ENCODE measurements at regions not wholly inside any gene's neighbourhood (a gene's known extent, or its start where the extent isn't known, plus 50 kb on each side); places are given as distances from the start of the nearest gene placed in this dataset.

DNA sequence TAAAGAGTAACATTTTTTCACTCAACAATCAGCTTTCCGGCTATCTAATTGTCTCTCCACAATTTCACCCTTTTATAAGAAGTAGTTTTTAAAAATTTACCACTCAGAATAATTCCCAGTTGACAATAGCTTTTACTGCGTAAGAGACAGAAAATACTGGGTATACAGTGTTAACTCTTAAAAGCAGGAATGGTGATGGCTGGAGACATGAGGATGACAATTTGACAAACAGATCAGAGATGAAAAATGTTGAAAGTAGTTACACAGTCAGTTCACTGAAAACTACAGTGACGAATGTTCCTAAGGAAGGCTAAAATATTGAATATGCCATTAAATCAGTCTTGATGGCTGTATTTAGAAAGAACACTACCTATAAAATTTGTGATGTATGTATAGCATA, 1146.8 kb upstream of the B3GALT2 start:
- Histone ChIP-seq H3K27me3 (ENCODE audit: control insufficient read depth, insufficient read depth) (no peaks in the 10 kb centered on the region), H3K4me1 (ENCODE audit: control insufficient read depth, insufficient read depth, low read length) (no peaks in the 10 kb centered on the region), H3K9me3 (ENCODE audit: control insufficient read depth, low read length) (no peaks in the 10 kb centered on the region), H3K27ac (ENCODE audit: low read length) (no peak overlapping the region), H3K4me3 (ENCODE audit: low read length) (no peak overlapping the region)
- 83% methylated on average over 3 of the region's 3 CpGs for WGBS
- intact Hi-C loops (cut with DNase I) = no loop called here
- ATAC-seq (no peak), DNase-seq (no peak)

DNA sequence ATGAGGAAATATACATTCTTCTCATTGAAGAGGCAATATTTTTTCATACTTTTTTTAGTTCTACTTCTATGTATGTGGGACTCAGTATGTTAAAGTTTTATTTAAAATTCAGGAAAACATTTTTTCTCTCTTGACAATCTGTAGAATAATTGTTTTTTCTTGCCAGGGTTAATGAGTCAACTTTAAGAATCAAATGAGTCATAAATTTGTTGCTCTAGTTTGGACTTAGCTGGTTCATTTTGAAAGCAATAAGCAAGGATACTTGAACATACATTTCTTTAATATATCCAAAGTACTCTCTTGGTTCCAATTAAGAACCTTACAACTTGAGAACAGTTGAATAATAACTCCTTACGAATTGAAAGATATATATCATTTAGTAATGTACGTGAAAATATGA, 1145.3 kb upstream of the B3GALT2 start:
- Histone ChIP-seq H3K4me3 (ENCODE audit: low read length) (no peak overlapping the region), H3K4me1 (ENCODE audit: control insufficient read depth, insufficient read depth, low read length) (no peaks in the 10 kb centered on the region), H3K27me3 (ENCODE audit: control insufficient read depth, insufficient read depth) (no peaks in the 10 kb centered on the region), H3K9me3 (ENCODE audit: control insufficient read depth, low read length) (no peaks in the 10 kb centered on the region), H3K27ac (ENCODE audit: low read length) (no peak overlapping the region)
- WGBS = 82% methylated on average over 2 of the region's 2 CpGs
- DNase-seq = no peak
- no peak for ATAC-seq
- intact Hi-C loops (cut with DNase I) = no loop called here

DNA sequence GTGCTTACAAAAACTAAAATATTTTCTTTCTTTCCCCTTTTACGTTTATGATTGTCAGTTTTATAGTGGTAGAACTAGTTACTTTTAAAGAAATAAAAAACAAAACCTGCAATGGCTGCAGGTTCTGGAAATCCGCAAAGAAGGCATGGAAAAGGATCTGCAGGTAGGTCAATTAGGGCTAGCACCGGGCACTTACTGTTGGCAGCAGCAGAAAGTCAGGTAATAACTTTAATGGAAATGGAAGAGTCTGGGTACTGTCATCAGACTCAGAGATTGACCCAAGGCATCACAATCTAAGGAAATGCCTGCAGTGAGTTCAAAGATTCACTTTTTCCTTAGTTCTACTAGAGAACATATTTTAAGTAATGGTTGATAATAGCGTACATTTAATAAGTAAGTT, 1136.3 kb upstream of the B3GALT2 start:
- ATAC-seq = no peak
- Histone ChIP-seq H3K27ac (ENCODE audit: low read length) (no peak overlapping the region), H3K9me3 (ENCODE audit: control insufficient read depth, low read length) (no peaks in the 10 kb centered on the region), H3K4me3 (ENCODE audit: low read length) (no peak overlapping the region), H3K4me1 (ENCODE audit: control insufficient read depth, insufficient read depth, low read length) (no peaks in the 10 kb centered on the region), H3K27me3 (ENCODE audit: control insufficient read depth, insufficient read depth) (no peaks in the 10 kb centered on the region)
- WGBS = 80% methylated on average over 4 of the region's 4 CpGs
- DNase-seq = no peak
- intact Hi-C loops (cut with DNase I) = no loop called here

DNA sequence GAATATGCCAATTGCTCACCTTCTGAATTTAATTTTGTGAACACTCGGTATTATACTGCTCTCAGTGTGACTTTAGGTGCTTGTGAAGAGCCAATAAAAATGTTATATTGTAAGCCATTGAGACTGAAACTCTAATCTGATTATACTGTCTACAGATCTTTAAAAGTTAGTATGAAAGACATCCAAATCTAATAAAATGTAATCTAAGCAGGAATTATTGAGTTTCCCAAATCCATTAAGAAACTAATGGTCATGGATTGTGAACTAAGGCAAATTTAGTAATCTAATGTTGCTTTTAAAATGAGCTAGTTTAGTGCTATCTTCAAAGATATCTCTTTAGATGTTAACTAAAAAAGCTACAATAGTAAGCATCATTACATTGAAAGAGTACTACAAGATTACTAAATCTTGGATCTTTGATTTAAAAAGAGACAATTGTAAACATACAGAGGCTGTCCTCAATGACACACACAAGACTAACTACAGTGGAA, 1132.4 kb upstream of the B3GALT2 start:
- no peak for DNase-seq
- no peaks in the 10 kb centered on the region for H3K9me3 ChIP-seq (ENCODE audit: control insufficient read depth, low read length)
- intact Hi-C loops (cut with DNase I) = no loop called here
- H3K4me3 ChIP-seq (ENCODE audit: low read length) = no peak overlapping the region
- ATAC-seq = no peak
- 70% methylated on average over 1 of the region's 1 CpG for WGBS
- no peaks in the 10 kb centered on the region for H3K4me1 ChIP-seq (ENCODE audit: control insufficient read depth, insufficient read depth, low read length)
- no peak overlapping the region for H3K27ac ChIP-seq (ENCODE audit: low read length)
- H3K27me3 ChIP-seq (ENCODE audit: control insufficient read depth, insufficient read depth) = no peaks in the 10 kb centered on the region

DNA sequence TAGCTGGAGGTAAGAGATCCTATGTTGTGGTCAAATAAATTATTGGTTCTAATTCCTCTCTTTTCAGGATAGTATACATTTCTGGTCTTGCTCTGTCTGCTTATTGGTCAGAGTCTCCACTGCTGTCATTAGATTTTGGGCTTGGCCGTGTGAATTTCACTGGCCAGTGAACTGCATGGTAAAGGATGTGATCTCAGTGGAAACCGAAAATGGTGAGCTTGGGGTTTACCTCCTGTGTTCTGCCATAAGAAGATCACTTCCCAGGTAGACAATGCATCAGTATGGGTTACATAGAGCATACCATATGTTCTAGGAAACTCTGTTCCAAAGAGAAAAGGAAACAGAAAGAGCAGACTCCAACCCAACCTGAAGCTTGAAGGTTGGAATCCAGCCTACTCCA, 1123.3 kb upstream of the B3GALT2 start:
- Histone ChIP-seq H3K4me1 (ENCODE audit: control insufficient read depth, insufficient read depth, low read length) (no peaks in the 10 kb centered on the region), H3K27ac (ENCODE audit: low read length) (no peak overlapping the region), H3K27me3 (ENCODE audit: control insufficient read depth, insufficient read depth) (no peaks in the 10 kb centered on the region), H3K9me3 (ENCODE audit: control insufficient read depth, low read length) (no peaks in the 10 kb centered on the region), H3K4me3 (ENCODE audit: low read length) (no peak overlapping the region)
- WGBS = 82% methylated on average over 2 of the region's 2 CpGs
- intact Hi-C loops (cut with DNase I) = no loop called here
- ATAC-seq (no peak), DNase-seq (no peak)

DNA sequence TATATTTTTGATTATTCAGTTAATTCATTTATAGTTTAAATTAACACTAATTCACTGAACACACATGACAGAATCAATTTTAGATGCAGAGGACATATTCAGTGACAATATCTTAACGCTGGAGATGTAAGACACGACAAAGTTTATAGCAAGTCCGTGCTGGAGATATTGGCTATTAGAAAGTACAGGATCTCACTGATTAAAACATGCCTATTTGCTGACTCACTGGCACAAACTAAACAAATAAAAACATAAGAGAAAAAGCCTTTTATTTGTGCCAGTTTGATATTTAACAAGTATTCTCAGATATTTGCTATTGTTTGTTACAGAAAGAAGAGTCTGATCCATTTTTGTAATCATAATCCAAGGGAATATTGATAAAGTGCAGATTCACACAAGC, 1122.9 kb upstream of the B3GALT2 start:
- no peaks in the 10 kb centered on the region for H3K9me3 ChIP-seq (ENCODE audit: control insufficient read depth, low read length)
- ATAC-seq = no peak
- H3K27me3 ChIP-seq (ENCODE audit: control insufficient read depth, insufficient read depth) = no peaks in the 10 kb centered on the region
- intact Hi-C loops (cut with DNase I) = no loop called here
- no peak overlapping the region for H3K27ac ChIP-seq (ENCODE audit: low read length)
- no peak overlapping the region for H3K4me3 ChIP-seq (ENCODE audit: low read length)
- no peaks in the 10 kb centered on the region for H3K4me1 ChIP-seq (ENCODE audit: control insufficient read depth, insufficient read depth, low read length)
- WGBS = 80% methylated on average over 3 of the region's 3 CpGs
- no peak for DNase-seq

DNA sequence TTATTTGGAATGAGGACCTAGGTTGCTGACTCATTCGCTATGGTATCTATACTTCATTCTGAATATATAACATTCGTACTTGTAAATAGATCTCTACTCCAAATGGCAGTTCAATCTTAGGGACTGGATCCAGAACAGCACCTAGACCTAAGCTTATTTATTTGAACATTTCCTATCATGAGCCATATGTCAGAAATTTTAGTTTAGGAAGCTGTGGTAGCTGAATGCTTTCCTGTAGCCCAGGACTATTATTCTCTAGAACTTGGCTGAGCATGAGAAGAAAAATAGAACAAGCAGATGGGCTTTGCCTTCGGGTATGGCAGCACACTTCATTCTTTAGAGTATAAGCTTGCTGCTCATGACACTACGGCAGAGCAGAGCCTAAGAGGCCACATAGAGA, 1114.4 kb upstream of the B3GALT2 start:
- no peaks in the 10 kb centered on the region for H3K27me3 ChIP-seq (ENCODE audit: control insufficient read depth, insufficient read depth)
- no peaks in the 10 kb centered on the region for H3K4me1 ChIP-seq (ENCODE audit: control insufficient read depth, insufficient read depth, low read length)
- H3K9me3 ChIP-seq (ENCODE audit: control insufficient read depth, low read length) = no peaks in the 10 kb centered on the region
- no peak overlapping the region for H3K4me3 ChIP-seq (ENCODE audit: low read length)
- intact Hi-C loops (cut with DNase I) = no loop called here
- ATAC-seq (no peak), DNase-seq (no peak)
- WGBS = 75% methylated on average over 4 of the region's 4 CpGs
- no peak overlapping the region for H3K27ac ChIP-seq (ENCODE audit: low read length)

DNA sequence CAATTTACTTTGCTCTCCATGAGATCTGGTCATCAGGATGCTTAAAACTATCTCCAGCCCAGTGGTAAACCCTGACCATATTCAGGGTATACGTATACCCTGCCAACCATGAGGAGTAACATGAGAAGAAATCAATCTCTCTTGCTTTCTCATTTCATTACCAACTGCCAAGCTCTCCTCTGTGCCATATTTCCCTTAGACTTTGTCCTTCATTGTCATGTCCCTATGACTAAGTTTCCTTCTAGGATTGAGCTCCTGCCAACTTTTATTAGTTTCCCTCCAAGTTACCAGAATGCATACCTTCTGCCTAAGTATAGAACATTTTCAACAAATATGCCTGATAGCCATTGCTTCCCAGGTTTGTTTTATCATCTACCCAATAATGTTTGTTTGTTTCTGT, 1113.9 kb upstream of the B3GALT2 start:
- Histone ChIP-seq H3K4me1 (ENCODE audit: control insufficient read depth, insufficient read depth, low read length) (no peaks in the 10 kb centered on the region), H3K27ac (ENCODE audit: low read length) (no peak overlapping the region), H3K4me3 (ENCODE audit: low read length) (no peak overlapping the region), H3K9me3 (ENCODE audit: control insufficient read depth, low read length) (no peaks in the 10 kb centered on the region), H3K27me3 (ENCODE audit: control insufficient read depth, insufficient read depth) (no peaks in the 10 kb centered on the region)
- ATAC-seq = no peak
- WGBS = 87% methylated on average over 1 of the region's 1 CpG
- intact Hi-C loops (cut with DNase I) = no loop called here
- DNase-seq = no peak

DNA sequence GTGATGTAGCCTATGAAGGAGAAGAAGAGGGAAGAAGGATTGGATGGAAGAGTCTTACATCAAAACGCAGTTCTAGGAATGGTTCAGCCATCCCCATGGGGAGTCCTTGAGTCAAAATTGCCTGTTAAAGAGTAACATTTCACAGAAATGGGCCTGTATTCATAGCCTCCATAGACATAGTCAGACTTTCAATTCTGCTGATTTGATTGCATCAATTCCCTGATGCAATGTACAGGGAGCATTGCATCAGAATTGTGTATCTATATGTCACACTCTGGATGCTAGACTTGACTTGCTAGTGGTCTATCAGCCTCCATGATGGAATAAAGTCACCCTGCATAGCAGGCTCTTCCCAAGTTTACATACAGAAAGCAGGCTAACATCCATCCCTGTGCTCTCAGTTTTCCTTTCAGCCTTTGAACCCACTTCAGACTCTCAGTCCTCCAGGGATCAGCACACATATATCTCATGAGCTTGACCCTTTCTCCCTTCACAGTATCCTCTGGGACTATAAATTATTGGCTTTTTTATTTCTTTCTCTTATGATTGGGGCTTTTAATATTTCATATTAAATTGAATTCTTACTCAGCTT, 1111.7 kb upstream of the B3GALT2 start:
- H3K27ac ChIP-seq (ENCODE audit: low read length) = no peak overlapping the region
- no peaks in the 10 kb centered on the region for H3K9me3 ChIP-seq (ENCODE audit: control insufficient read depth, low read length)
- no peak overlapping the region for H3K4me3 ChIP-seq (ENCODE audit: low read length)
- H3K27me3 ChIP-seq (ENCODE audit: control insufficient read depth, insufficient read depth) = no peaks in the 10 kb centered on the region
- 93% methylated on average over 1 of the region's 1 CpG for WGBS
- H3K4me1 ChIP-seq (ENCODE audit: control insufficient read depth, insufficient read depth, low read length) = no peaks in the 10 kb centered on the region
- intact Hi-C loops (cut with DNase I) = loop anchor here in 2 of 4 donors (10.0 kb wide), 2 partner anchors 1103 to 1113 kb away; partner anchors contain the start of gene B3GALT2 (in 1 of the 2)
- no peak for ATAC-seq
- DNase-seq = no peak

DNA sequence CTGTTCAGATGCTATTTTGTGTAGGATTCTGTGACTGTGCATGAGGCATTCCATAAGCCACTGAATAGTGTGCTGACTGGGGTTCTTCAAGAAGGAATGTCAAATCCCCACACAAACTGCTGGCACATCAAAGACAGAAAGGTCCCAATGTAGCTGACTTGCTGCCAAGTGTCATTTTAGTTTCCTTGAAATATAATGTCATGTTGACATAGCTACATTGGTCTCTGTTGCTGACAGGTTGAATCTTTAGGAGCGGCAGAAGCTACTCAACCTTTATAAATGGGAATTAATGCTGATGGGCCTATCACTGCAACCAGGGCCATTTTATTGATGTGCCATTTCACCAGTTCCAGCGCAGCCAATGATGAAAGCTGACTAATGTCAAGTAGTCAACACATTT, 1110.7 kb upstream of the B3GALT2 start:
- no peak for ATAC-seq
- WGBS = 75% methylated on average over 2 of the region's 2 CpGs
- Histone ChIP-seq H3K4me3 (ENCODE audit: low read length) (no peak overlapping the region), H3K9me3 (ENCODE audit: control insufficient read depth, low read length) (no peaks in the 10 kb centered on the region), H3K27me3 (ENCODE audit: control insufficient read depth, insufficient read depth) (no peaks in the 10 kb centered on the region), H3K27ac (ENCODE audit: low read length) (no peak overlapping the region), H3K4me1 (ENCODE audit: control insufficient read depth, insufficient read depth, low read length) (no peaks in the 10 kb centered on the region)
- intact Hi-C loops (cut with DNase I) = loop anchor here in 2 of 4 donors (10.0 kb wide), 2 partner anchors 1102 to 1112 kb away; partner anchors contain the start of gene B3GALT2 (in 1 of the 2)
- no peak for DNase-seq

DNA sequence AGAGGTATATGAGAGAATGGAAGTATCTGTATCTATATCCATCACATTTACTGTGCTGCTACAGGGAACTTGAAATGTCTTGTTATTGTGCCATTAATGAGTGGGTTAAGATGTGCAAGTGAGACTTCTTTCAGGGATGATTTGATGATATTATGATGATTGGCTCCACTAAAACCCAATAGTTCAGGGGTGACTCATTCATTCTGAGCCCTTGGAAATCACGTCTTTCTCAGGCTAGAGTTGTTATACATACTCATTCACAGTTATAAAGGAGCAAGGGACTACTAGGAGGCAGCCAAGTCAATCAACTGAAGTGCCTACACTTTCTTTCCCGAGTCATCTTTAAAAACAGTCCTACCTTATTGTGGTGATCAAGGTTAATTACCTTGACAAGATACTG, 1109.8 kb upstream of the B3GALT2 start:
- no peaks in the 10 kb centered on the region for H3K9me3 ChIP-seq (ENCODE audit: control insufficient read depth, low read length)
- H3K4me3 ChIP-seq (ENCODE audit: low read length) = no peak overlapping the region
- WGBS = 68% methylated on average over 2 of the region's 2 CpGs
- no peak overlapping the region for H3K27ac ChIP-seq (ENCODE audit: low read length)
- DNase-seq (no peak), ATAC-seq (no peak)
- no peaks in the 10 kb centered on the region for H3K4me1 ChIP-seq (ENCODE audit: control insufficient read depth, insufficient read depth, low read length)
- intact Hi-C loops (cut with DNase I) = loop anchor here in 2 of 4 donors (10.0 kb wide), 2 partner anchors 1101 to 1111 kb away; partner anchors contain the start of gene B3GALT2 (in 1 of the 2)
- no peaks in the 10 kb centered on the region for H3K27me3 ChIP-seq (ENCODE audit: control insufficient read depth, insufficient read depth)

DNA sequence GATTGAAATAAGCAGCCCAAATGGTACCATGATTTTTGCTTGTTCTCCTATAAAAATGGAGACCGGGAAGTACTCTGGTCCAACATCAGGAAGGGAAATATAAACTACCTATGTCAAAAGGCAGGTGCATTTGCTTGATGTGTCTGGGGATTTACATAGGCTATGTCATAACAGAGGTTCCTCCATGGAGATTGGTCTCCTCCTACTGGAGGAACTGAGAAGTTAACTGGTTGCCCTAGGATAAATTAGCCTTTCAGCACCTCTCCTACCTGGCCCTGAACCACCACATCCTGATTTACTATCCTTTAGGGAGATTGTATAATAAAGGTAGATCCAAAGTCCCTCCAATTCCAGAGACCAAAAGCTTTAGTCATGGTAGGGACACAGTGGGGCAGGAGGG, 1109.3 kb upstream of the B3GALT2 start:
- no peaks in the 10 kb centered on the region for H3K27me3 ChIP-seq (ENCODE audit: control insufficient read depth, insufficient read depth)
- H3K4me3 ChIP-seq (ENCODE audit: low read length) = no peak overlapping the region
- no peak for DNase-seq
- WGBS = 43% methylated on average over 1 of the region's 1 CpG
- intact Hi-C loops (cut with DNase I) = loop anchor here in 2 of 4 donors (10.0 kb wide), 2 partner anchors 1101 to 1111 kb away; partner anchors contain the start of gene B3GALT2 (in 1 of the 2)
- no peaks in the 10 kb centered on the region for H3K9me3 ChIP-seq (ENCODE audit: control insufficient read depth, low read length)
- peak; percentile 51 to 76 for ATAC-seq
- no peak overlapping the region for H3K27ac ChIP-seq (ENCODE audit: low read length)
- no peaks in the 10 kb centered on the region for H3K4me1 ChIP-seq (ENCODE audit: control insufficient read depth, insufficient read depth, low read length)
